Mammary epithelial cell (primary cell): ENCODE measurements at regions not wholly inside any gene's neighbourhood (a gene's known extent, or its start where the extent isn't known, plus 50 kb on each side); places are given as distances from the start of the nearest gene placed in this dataset.

Experiments
- CTCF ChIP-seq, 2 donors: IDR thresholded peaks in 1 of 2; conservative IDR thresholded peaks in 1 of 2; 2 replicates each; pipeline ENCODE4 v1.5.1; 2011 to 2012; ENCODE audit warnings: inconsistent platforms in 2 of 2, low read length in 2 of 2, mild to moderate bottlenecking in 2 of 2, control low read depth in 1 of 2, low read depth in 1 of 2; ENCODE audit not compliant: insufficient read depth in 1 of 2; ENCODE audit errors: extremely low read depth in 1 of 2
- EZH2 ChIP-seq: IDR thresholded peaks from 2 replicates; pipeline ENCODE4 v1.6.1; 2012; ENCODE audit warnings: low read length, inconsistent platforms, borderline replicate concordance

DNA sequence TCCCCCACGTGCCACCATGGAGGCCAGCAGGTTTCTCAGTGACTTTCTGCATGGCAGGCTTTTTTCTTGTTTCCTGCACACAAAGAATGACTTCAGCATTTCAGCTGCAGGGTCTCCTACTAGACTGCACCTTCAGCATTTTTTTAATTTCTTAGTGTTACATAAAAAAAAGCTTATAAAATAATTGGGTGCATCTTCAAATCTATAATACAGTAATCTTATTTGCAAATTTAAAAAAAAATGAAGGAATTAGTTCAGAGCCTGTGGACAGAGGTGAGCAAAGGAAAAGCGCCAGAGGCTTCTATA, 57.6 kb downstream of the FAM50B start:
- TF ChIP-seq CTCF (conservative IDR thresholded peaks at IDR 0.05 in 1 of 2, IDR thresholded peaks at IDR 0.05 in 1 of 2; ENCODE audit: extremely low read depth in 1 of 2, insufficient read depth in 1 of 2, low read depth in 1 of 2, low read length in 2 of 2), result no peak
- TF ChIP-seq EZH2, result no peak
